ENCODE measurements at regions not wholly inside any gene's neighbourhood (a gene's known extent, or its start where the extent isn't known, plus 50 kb on each side); places are given as distances from the start of the nearest gene placed in this dataset.

- no peak overlapping the region for H3K9ac ChIP-seq (ENCODE audit: low read length)
- no peaks in the 10 kb centered on the region for H3K27me3 ChIP-seq (ENCODE audit: insufficient read depth, low read length)
- Mint-ChIP-seq H3K4me1 (ENCODE audit: low read depth, unreplicated experiment) (peaks cover 42% of the 10 kb centered on the region), H3K9me3 (ENCODE audit: unreplicated experiment) (no peaks in the 10 kb centered on the region), H3K36me3 (ENCODE audit: low read depth, unreplicated experiment) (no peaks in the 10 kb centered on the region), H3K4me3 (ENCODE audit: unreplicated experiment) (no peak overlapping the region), H3K27me3 (ENCODE audit: low read depth, unreplicated experiment) (no peaks in the 10 kb centered on the region), H3K27ac (ENCODE audit: unreplicated experiment) (peak overlapping the region; percentile 63)
- FAIRE-seq (no peak), DNase-seq (ENCODE audit: low read depth) (no peak)
- H4K20me1 ChIP-seq (ENCODE audit: insufficient read depth, low read length) = no peaks in the 10 kb centered on the region
- no peak overlapping the region for H3K4me3 ChIP-seq (ENCODE audit: insufficient read depth, low read depth, low read length)
- no peak overlapping the region for H3K27ac ChIP-seq (ENCODE audit: low read depth, low read length)
- H3K9me3 ChIP-seq (ENCODE audit: insufficient read depth, low read depth, low read length) = no peaks in the 10 kb centered on the region
- H3K4me2 ChIP-seq (ENCODE audit: low read length) = no peak overlapping the region
- no peaks in the 10 kb centered on the region for H3K79me2 ChIP-seq (ENCODE audit: insufficient read depth, low read length)
- TF ChIP-seq EZH2 (IDR thresholded peaks at IDR 0.05; ENCODE audit: insufficient read depth, low read length) (no peak), CTCF (IDR thresholded peaks at IDR 0.05; ENCODE audit: insufficient read depth, low read depth, low read length) (no peak)
- peaks cover 3% of the 10 kb centered on the region for H3K4me1 ChIP-seq (ENCODE audit: insufficient read depth, low read length)
- H3K36me3 ChIP-seq (ENCODE audit: insufficient read depth, low read length) = no peaks in the 10 kb centered on the region
- no peak overlapping the region for H2AFZ ChIP-seq (ENCODE audit: low read depth, low read length)
Measured at GRCh38 chr2:207316484-207316883, 150.7 kb upstream of the KLF7 start.

GRCh38 chr2:207316906-207317305 lies 151.2 kb upstream of the KLF7 start:
- no peak for FAIRE-seq

More at GRCh38 chr2:207316906-207317305, 151.2 kb upstream of the KLF7 start:
- Histone ChIP-seq H3K27me3 (ENCODE audit: insufficient read depth, low read length) (no peaks in the 10 kb centered on the region), H3K4me2 (ENCODE audit: low read length) (no peak overlapping the region), H3K4me1 (ENCODE audit: insufficient read depth, low read length) (peaks cover 2% of the 10 kb centered on the region), H3K9ac (ENCODE audit: low read length) (no peak overlapping the region), H3K4me3 (ENCODE audit: insufficient read depth, low read depth, low read length) (no peak overlapping the region), H4K20me1 (ENCODE audit: insufficient read depth, low read length) (no peaks in the 10 kb centered on the region), H3K27ac (ENCODE audit: low read depth, low read length) (no peak overlapping the region), H2AFZ (ENCODE audit: low read depth, low read length) (no peak overlapping the region), H3K9me3 (ENCODE audit: insufficient read depth, low read depth, low read length) (no peaks in the 10 kb centered on the region), H3K79me2 (ENCODE audit: insufficient read depth, low read length) (no peaks in the 10 kb centered on the region), H3K36me3 (ENCODE audit: insufficient read depth, low read length) (no peaks in the 10 kb centered on the region)
- H3K36me3 Mint-ChIP-seq (ENCODE audit: low read depth, unreplicated experiment) = no peaks in the 10 kb centered on the region
- no peak for DNase-seq (ENCODE audit: low read depth)
- no peaks in the 10 kb centered on the region for H3K27me3 Mint-ChIP-seq (ENCODE audit: low read depth, unreplicated experiment)
- peak overlapping the region; percentile 63 for H3K27ac Mint-ChIP-seq (ENCODE audit: unreplicated experiment)
- no peak overlapping the region for H3K4me3 Mint-ChIP-seq (ENCODE audit: unreplicated experiment)
- H3K4me1 Mint-ChIP-seq (ENCODE audit: low read depth, unreplicated experiment) = peaks cover 39% of the 10 kb centered on the region
- H3K9me3 Mint-ChIP-seq (ENCODE audit: unreplicated experiment) = no peaks in the 10 kb centered on the region
- no peak for TF ChIP-seq CTCF (IDR thresholded peaks at IDR 0.05; ENCODE audit: insufficient read depth, low read depth, low read length)
- no peak for TF ChIP-seq EZH2 (IDR thresholded peaks at IDR 0.05; ENCODE audit: insufficient read depth, low read length)
